K562 (cell line): ENCODE measurements at regions not wholly inside any gene's neighbourhood (a gene's known extent, or its start where the extent isn't known, plus 50 kb on each side); places are given as distances from the start of the nearest gene placed in this dataset.

Source experiments
- ARHGAP35 ChIP-seq: fragments of 450-650 bp; IDR thresholded peaks from 2 replicates; pipeline ENCODE4 v1.6.1; 2018; ENCODE audit not compliant: partially characterized antibody
- BDP1 ChIP-seq: IDR thresholded peaks from 3 replicates; pipeline ENCODE4 v1.6.1; 2011; ENCODE audit not compliant: insufficient read length, insufficient read depth
- CBX3 ChIP-seq, 2 experiments: IDR thresholded peaks; 1 replicate in 1 of 2; 2 replicates in 1 of 2; pipeline ENCODE4 v1.6.1; 2012; ENCODE audit warnings: inconsistent platforms in 2 of 2, low read length in 2 of 2, borderline replicate concordance in 1 of 2, control low read depth in 1 of 2
- ETV5 ChIP-seq: sonication (generic); formaldehyde crosslinking; IDR thresholded peaks from 2 replicates; pipeline ENCODE4 v1.4.0; 2020; ENCODE audit warnings: low read depth, mild to moderate bottlenecking, missing genetic modification reagents
- EWSR1 ChIP-seq: fragments of 450-650 bp; IDR thresholded peaks from 2 replicates; pipeline ENCODE4 v1.6.1; 2018; ENCODE audit warnings: borderline replicate concordance, mild to moderate bottlenecking, low read depth, moderate library complexity; ENCODE audit not compliant: partially characterized antibody
- FOXK1 ChIP-seq: sonication (generic); formaldehyde crosslinking; IDR thresholded peaks from 2 replicates; pipeline ENCODE4 v1.8.0; 2022; ENCODE audit warnings: missing genetic modification reagents, mild to moderate bottlenecking, borderline replicate concordance
- FOXP1 ChIP-seq: sonication (generic); formaldehyde crosslinking; IDR thresholded peaks from 2 replicates; pipeline ENCODE4 v1.8.0; 2022; ENCODE audit warnings: mild to moderate bottlenecking, missing genetic modification reagents
- GABPB1 ChIP-seq: sonication (generic); formaldehyde crosslinking; IDR thresholded peaks from 2 replicates; pipeline ENCODE4 v1.8.0; 2022; ENCODE audit warnings: mild to moderate bottlenecking, missing genetic modification reagents
- HMGN3 ChIP-seq: IDR thresholded peaks from 2 replicates; pipeline ENCODE4 v1.6.1; 2011; ENCODE audit warnings: borderline replicate concordance, low read depth, mild to moderate bottlenecking, mixed read lengths, low read length; ENCODE audit not compliant: insufficient read length; ENCODE audit errors: extremely low read depth
- IRF9 ChIP-seq: fragments of 450-650 bp; IDR thresholded peaks from 2 replicates; pipeline ENCODE4 v1.6.1; 2016; ENCODE audit warnings: missing biosample characterization, missing genetic modification characterization
- MBD1 ChIP-seq: fragments of 250-450 bp; sonication (Bioruptor Pico); IDR thresholded peaks from 2 replicates; pipeline ENCODE4 v1.8.0; 2022; ENCODE audit warnings: inconsistent platforms
- NR4A1 ChIP-seq, 2 experiments: fragments of 250-450 bp in 1 of 2; fragments of 450-650 bp in 1 of 2; sonication (Bioruptor Pico) in 1 of 2; IDR thresholded peaks; 2 replicates each; pipeline versions ENCODE4 v1.4.0 to v1.6.1; 2016 to 2020; ENCODE audit warnings: mild to moderate bottlenecking in 2 of 2, missing compliant biosample characterization in 1 of 2, missing genetic modification characterization in 1 of 2, moderate library complexity in 1 of 2
- RFX1 ChIP-seq: fragments of 450-650 bp; IDR thresholded peaks from 2 replicates; pipeline ENCODE4 v1.6.1; 2016; ENCODE audit warnings: mild to moderate bottlenecking, moderate library complexity
- SAFB2 ChIP-seq: fragments of 200-400 bp; formaldehyde crosslinking; IDR thresholded peaks from 2 replicates; pipeline ENCODE4 v1.6.1; 2018; ENCODE audit warnings: borderline replicate concordance, low read length, low read depth, moderate library complexity; ENCODE audit not compliant: severe bottlenecking
- SIX5 ChIP-seq, 2 experiments: IDR thresholded peaks; 2 replicates each; pipeline ENCODE4 v1.6.1; 2011; ENCODE audit warnings: low read length in 2 of 2, borderline replicate concordance in 1 of 2, low read depth in 1 of 2, mild to moderate bottlenecking in 1 of 2, moderate library complexity in 1 of 2; ENCODE audit not compliant: insufficient read depth in 1 of 2
- SP2 ChIP-seq: IDR thresholded peaks from 2 replicates; pipeline ENCODE4 v1.6.1; 2011; ENCODE audit warnings: mild to moderate bottlenecking, low read depth, low read length, moderate library complexity; ENCODE audit not compliant: poor library complexity, severe bottlenecking; ENCODE audit errors: extremely low read depth
- TCF3 ChIP-seq: sonication (generic); formaldehyde crosslinking; IDR thresholded peaks from 2 replicates; pipeline ENCODE4 v1.4.0; 2020; ENCODE audit warnings: mild to moderate bottlenecking, missing genetic modification reagents
- THRAP3 ChIP-seq: fragments of 450-650 bp; IDR thresholded peaks from 2 replicates; pipeline ENCODE4 v1.6.1; 2016; ENCODE audit warnings: mild to moderate bottlenecking, inconsistent platforms, borderline replicate concordance
- UBTF ChIP-seq, 2 experiments: IDR thresholded peaks; 2 replicates each; pipeline ENCODE4 v1.6.1; 2012; ENCODE audit warnings: improper control_type of control experiment in 2 of 2, low read depth in 2 of 2, low read length in 2 of 2, borderline replicate concordance in 1 of 2
- WHSC1 ChIP-seq: IDR thresholded peaks from one replicate; pipeline ENCODE4 v1.6.1; 2012; ENCODE audit warnings: low read length, control low read depth, inconsistent platforms
- ZFP36 ChIP-seq: fragments of 150-350 bp; IDR thresholded peaks from 2 replicates; pipeline ENCODE4 v1.6.1; 2018; ENCODE audit warnings: low read length, low read depth; ENCODE audit not compliant: partially characterized antibody
- ZFX ChIP-seq: sonication (generic); formaldehyde crosslinking; IDR thresholded peaks from 2 replicates; pipeline ENCODE4 v1.8.0; 2022; ENCODE audit warnings: mild to moderate bottlenecking, missing genetic modification reagents, moderate library complexity
- ZNF695 ChIP-seq: fragments of 450-650 bp; formaldehyde crosslinking; IDR thresholded peaks from 2 replicates; pipeline ENCODE4 v1.4.0; 2020; ENCODE audit warnings: mild to moderate bottlenecking, moderate library complexity
- ZNF76 ChIP-seq: fragments of 250-450 bp; sonication (Bioruptor Pico); IDR thresholded peaks from 2 replicates; pipeline ENCODE4 v1.4.0; 2020; ENCODE audit warnings: mild to moderate bottlenecking, moderate library complexity, borderline replicate concordance

GRCh38 chr7:86995052-86995725, 64.3 kb downstream of the ELAPOR2 start (continued):
- TF ChIP-seq ZFP36 = no peak
- TF ChIP-seq IRF9 = peak; percentile 69
- TF ChIP-seq CBX3 (IDR thresholded peaks at IDR 0.05; ENCODE audit: borderline replicate concordance in 1 of 2, low read length in 2 of 2) = no peak
- TF ChIP-seq BDP1 = no peak
- TF ChIP-seq ZNF695 = no peak
- TF ChIP-seq UBTF (IDR thresholded peaks at IDR 0.05; ENCODE audit: borderline replicate concordance in 1 of 2, low read depth in 2 of 2, low read length in 2 of 2) = no peak
- TF ChIP-seq NR4A1 (CRISPR knock-in tag; IDR thresholded peaks at IDR 0.05) = no peak
- TF ChIP-seq NR4A1 (tag; IDR thresholded peaks at IDR 0.05) = no peak
- TF ChIP-seq FOXP1 (CRISPR knock-in tag) = no peak
- no peak for TF ChIP-seq GABPB1 (CRISPR knock-in tag)
- TF ChIP-seq SP2 = no peak
- no peak for TF ChIP-seq ETV5 (CRISPR knock-in tag)
- TF ChIP-seq ZFX (CRISPR knock-in tag) = no peak
- no peak for TF ChIP-seq ZNF76 (CRISPR knock-in tag)
- TF ChIP-seq ARHGAP35 = no peak
- TF ChIP-seq SAFB2 = no peak
- TF ChIP-seq EWSR1 = no peak
- no peak for TF ChIP-seq WHSC1
- TF ChIP-seq FOXK1 = no peak
- peak; percentile 64; the same call in 1 of the 2 replicates for TF ChIP-seq MBD1 (CRISPR knock-in tag)
- no peak for TF ChIP-seq SIX5 (IDR thresholded peaks at IDR 0.05; ENCODE audit: borderline replicate concordance in 1 of 2, insufficient read depth in 1 of 2, low read depth in 1 of 2, low read length in 2 of 2)
- TF ChIP-seq RFX1 = no peak
- no peak for TF ChIP-seq HMGN3
- no peak for TF ChIP-seq THRAP3
- TF ChIP-seq TCF3 (CRISPR knock-in tag) = no peak
